SU-DHL-6 (cell line): ENCODE measurements at regions not wholly inside any gene's neighbourhood (a gene's known extent, or its start where the extent isn't known, plus 50 kb on each side); places are given as distances from the start of the nearest gene placed in this dataset.

Experiments used
- EZH2phosphoT487 ChIP-seq: fragments of 200-600 bp; sonication (generic), shearing (Covaris generic); conservative IDR thresholded peaks from 2 replicates; pipeline ENCODE4 v1.6.1; 2018; ENCODE audit warnings: mild to moderate bottlenecking, antibody characterized with exemption, low read length, moderate library complexity, mixed read lengths
- TF ChIP-seq, protein P1 (sequence below): fragments of 200-600 bp; sonication (generic); IDR thresholded peaks from one replicate; pipeline ENCODE4 v1.5.1; 2017; ENCODE audit warnings: antibody characterized with exemption, mild to moderate bottlenecking, low read length, moderate library complexity; ENCODE audit not compliant: insufficient read depth, poor library complexity, severe bottlenecking

DNA sequence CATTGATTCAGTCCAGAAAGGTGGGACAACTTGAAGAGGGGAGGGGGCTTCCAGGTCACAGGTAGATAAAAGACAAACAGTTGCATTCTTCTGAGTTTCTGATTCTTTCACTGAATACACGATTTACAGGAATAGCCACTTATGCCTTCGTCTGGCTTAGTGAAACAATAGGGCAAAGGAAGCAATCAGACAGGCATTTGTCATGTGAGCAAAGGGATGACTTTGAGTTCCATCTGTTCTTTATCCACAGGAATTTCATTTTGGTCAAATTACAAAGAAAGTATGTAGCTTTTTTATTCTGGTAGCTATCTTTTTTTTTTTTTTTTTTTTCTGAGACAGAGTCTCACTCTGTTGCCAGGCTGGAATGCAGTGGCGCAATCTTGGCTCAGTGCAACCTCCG lies 202.5 kb downstream of the TTLL7 start:
- TF ChIP-seq, protein P1, sequence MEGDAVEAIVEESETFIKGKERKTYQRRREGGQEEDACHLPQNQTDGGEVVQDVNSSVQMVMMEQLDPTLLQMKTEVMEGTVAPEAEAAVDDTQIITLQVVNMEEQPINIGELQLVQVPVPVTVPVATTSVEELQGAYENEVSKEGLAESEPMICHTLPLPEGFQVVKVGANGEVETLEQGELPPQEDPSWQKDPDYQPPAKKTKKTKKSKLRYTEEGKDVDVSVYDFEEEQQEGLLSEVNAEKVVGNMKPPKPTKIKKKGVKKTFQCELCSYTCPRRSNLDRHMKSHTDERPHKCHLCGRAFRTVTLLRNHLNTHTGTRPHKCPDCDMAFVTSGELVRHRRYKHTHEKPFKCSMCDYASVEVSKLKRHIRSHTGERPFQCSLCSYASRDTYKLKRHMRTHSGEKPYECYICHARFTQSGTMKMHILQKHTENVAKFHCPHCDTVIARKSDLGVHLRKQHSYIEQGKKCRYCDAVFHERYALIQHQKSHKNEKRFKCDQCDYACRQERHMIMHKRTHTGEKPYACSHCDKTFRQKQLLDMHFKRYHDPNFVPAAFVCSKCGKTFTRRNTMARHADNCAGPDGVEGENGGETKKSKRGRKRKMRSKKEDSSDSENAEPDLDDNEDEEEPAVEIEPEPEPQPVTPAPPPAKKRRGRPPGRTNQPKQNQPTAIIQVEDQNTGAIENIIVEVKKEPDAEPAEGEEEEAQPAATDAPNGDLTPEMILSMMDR, result no peak
- no peak for TF ChIP-seq EZH2phosphoT487
